GM23248 (cell line): ENCODE measurements at regions not wholly inside any gene's neighbourhood (a gene's known extent, or its start where the extent isn't known, plus 50 kb on each side); places are given as distances from the start of the nearest gene placed in this dataset.

Experiments used
- EZH2 ChIP-seq: fragments of 200-600 bp; sonication (generic); IDR thresholded peaks from 2 replicates; pipeline ENCODE4 v1.6.1; 2018; ENCODE audit warnings: antibody characterized with exemption, mild to moderate bottlenecking; ENCODE audit not compliant: insufficient read depth, poor library complexity, severe bottlenecking
- EZH2phosphoT487 ChIP-seq: fragments of 200-600 bp; sonication (generic); IDR thresholded peaks from 2 replicates; pipeline ENCODE4 v1.6.1; 2018; ENCODE audit warnings: antibody characterized with exemption, moderate library complexity, mild to moderate bottlenecking, low read depth; ENCODE audit not compliant: insufficient read depth

- TF ChIP-seq EZH2 (no peak), EZH2phosphoT487 (no peak)
Measured at GRCh38 chr5:155264809-155265208, 251.3 kb downstream of the KIF4B start.
